Activated effector memory CD4-positive, alpha-beta T cell treated with anti-CD3 and anti-CD28 coated beads, Interleukin-2, amount 50 U/mL, for 16 hours (primary cell): ENCODE measurements at regions not wholly inside any gene's neighbourhood (a gene's known extent, or its start where the extent isn't known, plus 50 kb on each side); places are given as distances from the start of the nearest gene placed in this dataset.
"Not testable (repeated sequence)": the region's sequence is repeated elsewhere in the genome, so short reads cannot be mapped to it uniquely, and the experiment has no call there.

ENCODE experiments used
- DNase-seq: peaks from one replicate; pipeline ENCODE4 v3.0.0-alpha.2; 2020

- no peak for DNase-seq
Observed at GRCh38 chr13:33561627-33562026, 256.3 kb upstream of the RFC3 start.

GRCh38 chr13:33571618-33572017, 246.3 kb upstream of the RFC3 start:
- DNase-seq = no peak

GRCh38 chr13:33572322-33572721, 245.6 kb upstream of the RFC3 start:
- DNase-seq = not testable (repeated sequence)

- no peak for DNase-seq
Observed at GRCh38 chr13:33575378-33575777, 242.6 kb upstream of the RFC3 start.

GRCh38 chr13:33577007-33577406, 240.9 kb upstream of the RFC3 start:
- no peak for DNase-seq

DNA sequence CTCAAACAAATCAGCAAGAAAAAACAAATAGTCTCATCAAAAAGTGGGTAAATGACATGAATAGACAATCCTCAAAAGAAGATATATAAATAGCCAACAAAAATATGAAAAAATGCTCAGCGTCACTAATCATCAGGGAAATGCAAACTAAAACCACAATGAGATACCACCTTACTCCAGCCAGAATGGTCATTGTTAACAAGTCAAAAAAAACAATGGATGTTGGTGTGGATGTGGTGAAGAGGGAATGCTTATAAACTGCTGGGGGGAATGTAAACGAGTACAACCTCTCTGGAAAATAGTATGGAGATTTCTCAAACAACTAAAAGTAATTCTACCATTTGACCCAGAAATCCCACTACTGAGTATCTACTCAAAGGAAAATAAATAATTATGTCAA, 239.2 kb upstream of the RFC3 start:
- DNase-seq = no peak

- DNase-seq = no peak
Observed at GRCh38 chr13:33582121-33582520, 235.8 kb upstream of the RFC3 start.

GRCh38 chr13:33583398-33583797, 234.6 kb upstream of the RFC3 start:
- no peak for DNase-seq

DNA sequence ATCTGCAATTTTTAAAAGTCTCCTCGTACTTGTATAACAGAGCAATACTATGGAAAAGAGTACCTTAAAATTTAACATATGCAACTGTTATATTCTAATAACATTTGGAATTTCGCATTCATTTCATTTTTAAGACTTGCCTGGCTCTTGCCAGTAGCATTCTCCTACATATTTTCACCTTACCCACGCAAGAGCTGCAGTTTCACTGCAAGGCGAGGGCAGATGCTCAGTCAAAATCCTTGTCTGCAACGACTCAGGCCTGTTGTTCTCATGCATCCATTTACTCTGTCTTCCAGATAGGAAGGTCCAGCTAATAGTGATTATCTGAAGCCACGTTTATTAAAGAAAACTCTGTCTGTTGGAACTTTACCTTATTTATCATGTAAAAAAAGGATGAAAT, 227.0 kb upstream of the RFC3 start:
- DNase-seq = no peak

DNA sequence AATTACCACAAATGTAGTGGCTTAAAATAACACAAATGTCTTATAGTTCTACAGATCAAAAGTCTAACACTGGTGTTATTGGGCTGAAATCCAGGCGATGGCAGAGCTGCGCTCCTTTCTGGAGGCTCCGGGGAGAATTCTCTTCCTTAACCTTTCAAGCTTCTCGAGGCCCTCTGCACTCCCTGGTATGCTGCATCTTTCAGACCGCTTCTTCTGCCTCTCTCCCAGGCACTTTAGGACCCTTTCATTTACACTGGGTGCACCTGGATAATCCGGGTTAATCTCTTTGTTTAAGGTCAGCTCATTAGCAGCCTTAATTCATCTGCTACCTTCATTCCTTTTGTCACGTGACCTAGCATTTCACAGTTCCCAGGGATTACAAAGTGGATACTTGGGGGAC, 211.3 kb upstream of the RFC3 start:
- no peak for DNase-seq

GRCh38 chr13:33610438-33611120, 207.4 kb upstream of the RFC3 start:
- DNase-seq = peak; percentile 89

DNA sequence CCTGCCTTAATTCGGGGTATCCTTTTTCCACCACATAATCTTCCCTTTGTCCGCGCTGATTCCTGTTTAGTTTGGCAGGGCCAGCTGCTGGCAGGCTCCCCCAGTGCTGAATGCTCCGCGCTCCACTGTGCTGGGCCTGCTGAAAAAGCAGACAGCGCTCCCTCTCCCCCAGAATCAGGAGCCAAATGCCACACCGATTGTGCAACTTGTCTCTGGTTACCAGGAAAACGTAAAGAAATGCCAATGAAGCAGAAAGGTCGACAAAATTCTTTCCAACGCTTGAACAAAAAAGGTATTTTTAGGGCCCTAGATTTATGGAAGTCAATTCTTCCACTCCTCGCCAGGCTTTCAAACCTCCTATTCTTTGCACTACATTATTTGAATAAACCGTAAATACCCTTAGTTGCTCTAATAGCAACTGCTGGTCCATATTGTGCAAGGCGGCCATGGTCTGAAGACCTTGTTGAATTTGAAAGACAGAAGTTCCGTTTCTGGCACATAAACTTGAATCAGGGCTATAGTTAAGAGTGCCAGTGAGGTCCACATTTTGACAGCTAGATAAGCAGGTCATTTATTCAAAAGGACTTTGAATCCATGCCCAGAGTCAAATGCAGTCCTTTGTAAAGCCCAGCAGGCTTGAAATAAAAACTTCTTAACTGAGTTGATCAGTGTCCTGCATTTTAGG, 206.7 kb upstream of the RFC3 start:
- DNase-seq = no peak

DNA sequence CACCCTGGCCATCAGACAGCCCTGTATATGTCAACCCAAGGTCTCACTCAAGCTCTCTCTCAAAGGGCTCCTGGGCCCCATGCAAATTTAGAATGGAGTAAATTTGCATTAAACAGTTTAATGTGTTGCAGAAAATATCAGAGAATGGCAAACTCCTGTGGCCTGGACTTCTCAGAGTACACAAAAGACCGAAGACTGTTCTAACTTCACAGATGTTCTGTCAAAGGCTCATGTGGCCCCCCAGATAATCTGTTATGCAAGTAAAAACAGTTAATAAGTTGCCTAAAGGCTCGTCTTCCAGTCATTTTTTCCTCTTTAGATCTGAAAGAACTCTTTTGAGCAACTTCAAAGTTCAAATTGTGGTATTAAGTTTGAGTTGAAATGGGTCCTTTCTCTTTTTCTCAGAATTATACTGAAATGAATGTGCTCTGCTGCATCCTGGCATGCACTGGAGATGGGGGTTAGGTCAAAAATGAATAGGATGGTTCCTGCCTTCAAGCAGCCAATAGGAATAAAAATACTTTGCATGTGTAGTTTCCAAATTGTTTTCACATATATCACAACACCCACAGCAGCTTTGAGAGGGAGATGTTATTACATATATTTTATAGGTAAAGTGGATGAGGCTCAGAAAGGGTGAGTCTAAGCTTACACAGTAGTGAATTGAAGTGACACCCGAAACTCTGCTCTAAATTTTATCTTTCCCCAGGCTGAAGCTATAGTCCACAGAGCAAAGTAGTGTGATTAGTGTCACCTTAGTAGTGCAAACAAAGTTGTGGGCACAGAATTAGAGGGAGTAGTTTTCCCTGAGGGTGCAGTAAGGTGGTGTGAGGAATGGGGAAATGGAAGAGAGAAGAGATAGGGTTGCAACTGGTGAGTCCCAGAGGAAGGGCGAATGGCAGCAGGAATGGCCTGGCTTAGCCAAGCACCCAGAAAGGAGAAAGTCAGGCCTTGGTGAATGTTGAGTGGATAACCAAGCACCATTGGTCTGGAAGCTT, 205.0 kb upstream of the RFC3 start:
- no peak for DNase-seq

GRCh38 chr13:33615436-33615835, 202.5 kb upstream of the RFC3 start:
- DNase-seq = no peak

DNA sequence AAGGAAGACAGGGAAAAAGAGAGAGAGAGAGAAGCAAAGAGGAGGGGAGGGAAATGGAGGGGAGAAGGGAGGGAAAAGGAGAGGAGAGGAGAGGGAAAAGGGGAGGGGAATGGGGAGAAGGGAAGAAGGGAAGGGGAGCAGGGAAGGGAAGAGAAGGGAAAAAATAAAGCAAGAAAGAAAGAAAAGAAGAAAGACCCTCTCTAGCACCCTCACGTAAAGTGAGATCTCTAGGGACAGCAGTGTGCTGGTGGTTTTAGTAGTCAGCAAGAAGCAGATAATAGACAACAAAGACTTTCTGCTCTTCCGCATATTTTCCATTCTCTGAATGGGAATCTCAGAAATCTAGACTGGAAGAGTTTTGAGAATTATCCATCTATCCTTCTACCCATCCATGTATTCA, 201.8 kb upstream of the RFC3 start:
- DNase-seq = no peak

- no peak for DNase-seq
Observed at GRCh38 chr13:33617055-33617454, 200.9 kb upstream of the RFC3 start.

- DNase-seq = no peak
Observed at GRCh38 chr13:33624253-33624652, 193.7 kb upstream of the RFC3 start.

- DNase-seq = no peak
Observed at GRCh38 chr13:33624740-33625139, 193.2 kb upstream of the RFC3 start.

DNA sequence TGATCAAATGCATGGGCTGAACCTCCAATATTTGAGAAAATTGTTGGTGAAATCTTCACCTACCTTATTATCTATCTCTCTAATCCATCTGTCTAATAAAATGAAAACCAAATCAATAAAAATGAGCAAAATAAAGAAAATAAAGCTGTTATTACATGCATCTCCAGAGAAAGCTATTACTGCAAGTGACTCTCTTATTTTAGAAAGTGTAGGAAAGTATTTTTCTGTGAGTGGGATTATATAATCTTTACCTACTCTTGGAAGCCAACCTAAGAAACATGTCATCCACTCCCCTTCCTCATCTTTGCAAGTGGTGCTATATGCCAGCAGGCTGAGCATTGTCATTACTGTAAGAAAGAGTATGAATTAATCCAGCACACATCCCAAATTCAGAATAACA, 191.5 kb upstream of the RFC3 start:
- DNase-seq = no peak

DNA sequence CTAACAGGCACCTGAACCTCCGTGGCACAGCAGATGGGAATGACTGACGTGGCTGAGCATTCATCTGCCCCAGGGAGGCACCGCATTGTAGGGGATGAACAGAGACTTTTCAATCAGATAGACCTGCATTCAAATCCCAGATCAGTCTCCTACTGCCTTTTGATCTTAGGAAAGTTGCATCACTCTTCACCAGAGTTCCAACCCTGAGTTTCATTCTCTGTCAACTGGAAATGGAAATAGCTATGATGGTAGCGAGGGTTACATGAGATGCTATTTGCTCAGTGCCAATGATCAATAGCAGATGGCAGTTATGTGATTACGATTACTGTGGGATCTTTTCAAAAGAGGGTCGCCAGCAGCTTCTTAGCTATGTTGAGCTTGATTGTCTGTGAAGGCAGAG, 189.3 kb upstream of the RFC3 start:
- DNase-seq = no peak

GRCh38 chr13:33629605-33630360, 188.2 kb upstream of the RFC3 start:
- no peak for DNase-seq

- DNase-seq = no peak
Observed at GRCh38 chr13:33633701-33634545, 184.0 kb upstream of the RFC3 start.
